HG02798 (cell line): ENCODE measurements at regions not wholly inside any gene's neighbourhood (a gene's known extent, or its start where the extent isn't known, plus 50 kb on each side); places are given as distances from the start of the nearest gene placed in this dataset.
A peak's percentile ranks its signal among the peaks of the same experiment; 100 is the strongest.
"Not testable (repeated sequence)": the region's sequence is repeated elsewhere in the genome, so short reads cannot be mapped to it uniquely, and the experiment has no call there.

ENCODE experiments used
- ATAC-seq: cut with Tn5 transposase; IDR thresholded peaks from one replicate; pipeline ENCODE4 v1.9.1; 2021; ENCODE audit warnings: mild to moderate bottlenecking; ENCODE audit not compliant: unreplicated experiment, poor library complexity

DNA sequence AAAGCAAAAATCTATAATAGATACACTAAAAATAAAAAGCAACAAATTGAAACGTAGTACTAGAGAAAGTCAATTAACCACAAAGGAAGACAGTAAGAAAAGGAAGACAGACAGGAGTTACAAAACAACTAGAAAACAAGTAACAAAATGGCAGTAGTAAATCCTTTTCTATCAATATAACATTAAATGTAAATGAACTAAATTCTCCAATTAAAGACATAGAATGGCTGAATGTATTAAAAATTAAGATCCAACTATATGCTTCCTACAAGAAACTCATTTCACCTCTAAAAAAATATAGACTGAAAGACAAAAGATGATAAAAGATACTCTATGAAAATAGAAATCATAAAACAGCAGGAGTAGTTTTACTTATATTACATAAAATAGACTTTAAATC, 79.1 kb downstream of the CTH start:
- no peak for ATAC-seq

DNA sequence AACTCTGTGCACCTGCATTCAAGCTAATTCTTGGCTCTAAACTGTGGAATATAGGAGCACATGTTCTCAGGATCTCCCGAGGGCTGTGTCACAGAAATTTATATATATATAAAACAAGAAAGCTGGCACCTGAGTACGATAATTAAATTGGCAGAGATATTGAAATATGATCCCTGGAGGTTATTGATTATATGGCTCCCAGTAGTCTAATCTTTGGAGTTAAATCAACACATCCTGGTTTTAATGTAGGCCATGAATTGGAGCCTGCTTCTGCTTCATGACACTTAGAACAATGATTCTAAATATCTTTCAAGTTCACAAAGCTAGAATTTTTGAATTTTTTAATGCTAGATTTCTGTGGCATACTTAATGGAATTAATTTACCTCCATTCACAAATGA, 84.3 kb downstream of the CTH start:
- no peak for ATAC-seq

DNA sequence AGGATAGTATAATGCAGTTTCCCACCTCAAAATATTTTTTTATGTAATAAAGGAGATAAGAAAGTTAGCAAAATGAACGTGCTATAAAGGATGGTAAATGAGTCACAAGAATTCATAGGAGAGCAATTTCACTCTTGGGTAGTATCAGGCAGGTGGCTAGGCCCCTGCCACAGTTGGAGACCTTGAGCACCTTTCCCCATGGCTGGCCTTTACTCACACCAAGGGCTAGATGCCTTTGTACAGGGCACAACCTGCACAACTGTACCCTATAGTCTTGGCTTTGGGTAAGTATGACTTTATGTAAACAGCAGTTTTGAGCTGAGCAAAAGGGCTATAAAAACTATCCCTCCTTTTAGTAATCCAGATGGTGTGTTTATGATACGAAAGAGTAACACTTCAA, 85.1 kb downstream of the CTH start:
- ATAC-seq, result no peak

DNA sequence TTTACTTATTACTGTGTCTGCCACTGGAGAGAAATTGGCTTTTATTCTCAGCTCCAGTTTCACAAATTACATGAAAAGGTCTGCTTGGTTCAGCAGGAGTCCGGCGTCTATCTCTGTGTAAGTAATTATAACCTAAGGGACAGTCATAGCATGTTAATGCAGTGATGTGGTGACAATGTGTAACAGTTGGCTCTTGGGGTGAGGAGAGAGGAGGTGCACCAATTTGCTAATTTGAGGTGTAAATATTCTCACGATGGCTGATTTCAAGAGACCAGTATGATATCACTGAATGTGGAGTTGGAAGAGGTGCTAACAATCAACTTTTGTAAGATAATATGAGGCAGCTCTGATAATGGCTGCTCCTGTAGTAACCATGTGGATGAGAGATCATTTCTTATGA, 86.1 kb downstream of the CTH start:
- no peak for ATAC-seq

DNA sequence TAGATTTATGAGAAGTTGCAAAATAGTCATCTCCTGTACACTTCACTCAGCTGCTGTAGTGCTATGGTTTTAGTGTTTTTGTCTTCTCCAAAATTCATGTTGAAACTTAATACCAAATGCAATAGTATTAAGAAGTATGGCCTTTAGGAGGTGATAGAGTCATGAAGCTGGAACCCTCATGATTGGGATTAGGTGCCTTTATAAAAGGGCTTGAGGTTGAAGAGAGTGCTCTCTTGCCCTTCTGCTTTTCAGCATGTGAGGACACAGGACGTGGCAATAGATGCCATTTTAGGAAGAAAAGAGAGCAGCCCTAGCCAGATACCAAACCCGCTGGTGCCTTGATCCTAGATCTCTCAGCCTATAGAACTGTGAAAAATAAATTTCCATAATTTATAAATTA, 87.6 kb downstream of the CTH start:
- no peak for ATAC-seq

DNA sequence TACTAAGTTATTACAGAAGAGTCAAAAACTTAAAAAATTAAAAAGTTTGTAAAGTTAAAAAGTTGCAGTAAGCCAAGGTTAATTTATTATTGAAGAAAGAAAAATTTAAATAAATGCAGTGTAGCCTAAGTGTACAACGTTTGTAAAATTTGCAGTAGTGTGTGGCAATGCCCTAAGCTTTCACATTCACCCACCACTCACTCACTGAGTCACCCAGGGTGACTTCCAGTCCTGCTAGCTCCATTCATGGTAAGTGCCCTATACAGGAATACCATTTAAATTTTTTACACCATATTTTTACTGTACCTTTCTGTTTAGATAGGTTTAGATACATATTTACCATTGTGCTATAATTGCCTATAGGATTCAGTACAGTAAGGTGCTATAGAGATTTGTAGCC, 88.6 kb downstream of the CTH start:
- ATAC-seq, result no peak

DNA sequence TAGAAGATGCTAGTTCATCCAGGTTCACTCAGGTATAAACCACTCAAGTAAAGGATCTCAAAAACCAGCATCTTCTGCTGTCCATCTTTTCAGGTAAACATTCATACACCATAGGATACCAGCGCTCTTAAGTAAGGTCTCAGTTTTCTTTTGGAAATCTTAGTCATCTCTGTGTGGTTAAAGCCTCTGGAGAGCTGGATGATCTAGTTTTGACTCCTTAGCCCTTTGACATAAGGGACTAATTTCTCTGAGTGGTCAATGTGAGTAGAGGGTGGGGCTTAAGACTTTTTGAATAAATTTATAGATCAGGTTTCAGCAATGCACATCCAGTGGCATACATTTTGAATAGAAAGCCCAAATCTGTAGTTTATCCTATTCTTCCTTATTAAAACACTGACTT, 92.3 kb downstream of the CTH start:
- ATAC-seq, result no peak

DNA sequence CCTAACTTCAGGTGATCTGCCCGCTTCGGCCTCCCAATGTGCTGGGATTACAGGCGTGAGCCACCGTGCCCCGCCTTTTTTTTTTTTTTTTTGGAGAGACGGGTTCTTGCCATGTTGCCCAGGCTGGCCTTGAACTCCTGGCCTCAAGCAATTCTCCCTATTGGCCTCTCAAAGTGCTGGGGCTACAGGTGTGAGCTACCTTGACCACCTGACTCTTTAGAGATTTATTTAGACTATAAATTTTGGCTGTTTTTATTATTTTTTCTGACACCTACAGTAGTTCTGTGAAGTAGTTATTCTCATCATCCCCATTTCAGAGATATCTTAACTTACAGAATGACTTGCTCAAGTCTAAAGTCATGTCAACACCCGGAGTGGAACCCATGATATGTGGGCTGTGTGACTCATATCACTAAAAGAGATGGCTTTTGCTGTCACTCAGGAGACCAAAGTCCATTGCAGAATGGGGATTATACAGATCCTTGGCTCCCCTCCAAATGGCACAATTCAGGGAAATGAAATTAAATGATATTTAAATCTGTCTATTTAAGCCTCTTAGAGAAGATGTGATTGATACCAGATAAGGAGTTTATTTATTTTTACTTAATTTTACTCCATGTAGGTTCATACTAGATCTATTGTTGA, 93.2 kb downstream of the CTH start:
- ATAC-seq, result peak; percentile 96

DNA sequence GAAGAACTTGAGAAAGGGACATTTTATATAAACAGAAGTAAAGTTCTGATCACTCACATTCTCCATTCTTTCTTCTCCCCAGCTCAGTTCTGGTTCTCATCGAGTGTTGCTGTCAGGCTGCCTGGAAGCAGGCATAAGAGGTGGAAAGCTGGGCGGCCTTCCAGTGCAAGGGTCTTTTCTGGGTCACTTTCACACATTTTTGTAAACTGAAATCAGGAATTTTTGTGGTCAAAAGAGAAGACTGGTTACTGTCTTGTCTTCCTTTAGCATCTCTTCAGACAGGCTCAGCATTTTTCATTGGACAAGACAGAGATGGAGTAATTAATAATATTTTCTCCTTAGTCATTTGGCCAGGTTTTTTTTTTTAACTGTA, 93.7 kb downstream of the CTH start:
- peak; percentile 27 for ATAC-seq

DNA sequence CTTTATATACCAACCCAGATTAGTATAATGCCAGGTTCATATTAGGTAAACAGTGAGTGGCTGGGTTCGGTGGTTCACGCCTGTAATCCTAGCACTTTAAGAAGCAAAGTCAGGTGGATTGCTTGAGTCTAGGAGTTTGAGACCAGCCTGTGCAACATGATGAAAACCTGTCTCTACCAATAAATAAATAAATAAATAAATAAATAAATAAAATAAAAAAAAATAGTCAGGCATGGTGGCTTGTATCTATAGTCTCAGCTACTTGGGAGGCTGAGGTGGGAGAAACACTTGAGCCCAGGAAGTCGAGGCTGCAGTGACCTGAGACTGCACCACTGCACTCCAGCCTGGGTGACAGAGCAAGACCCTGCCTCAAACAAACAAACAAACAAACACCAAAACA, 96.9 kb downstream of the CTH start:
- ATAC-seq, result not testable (repeated sequence)

DNA sequence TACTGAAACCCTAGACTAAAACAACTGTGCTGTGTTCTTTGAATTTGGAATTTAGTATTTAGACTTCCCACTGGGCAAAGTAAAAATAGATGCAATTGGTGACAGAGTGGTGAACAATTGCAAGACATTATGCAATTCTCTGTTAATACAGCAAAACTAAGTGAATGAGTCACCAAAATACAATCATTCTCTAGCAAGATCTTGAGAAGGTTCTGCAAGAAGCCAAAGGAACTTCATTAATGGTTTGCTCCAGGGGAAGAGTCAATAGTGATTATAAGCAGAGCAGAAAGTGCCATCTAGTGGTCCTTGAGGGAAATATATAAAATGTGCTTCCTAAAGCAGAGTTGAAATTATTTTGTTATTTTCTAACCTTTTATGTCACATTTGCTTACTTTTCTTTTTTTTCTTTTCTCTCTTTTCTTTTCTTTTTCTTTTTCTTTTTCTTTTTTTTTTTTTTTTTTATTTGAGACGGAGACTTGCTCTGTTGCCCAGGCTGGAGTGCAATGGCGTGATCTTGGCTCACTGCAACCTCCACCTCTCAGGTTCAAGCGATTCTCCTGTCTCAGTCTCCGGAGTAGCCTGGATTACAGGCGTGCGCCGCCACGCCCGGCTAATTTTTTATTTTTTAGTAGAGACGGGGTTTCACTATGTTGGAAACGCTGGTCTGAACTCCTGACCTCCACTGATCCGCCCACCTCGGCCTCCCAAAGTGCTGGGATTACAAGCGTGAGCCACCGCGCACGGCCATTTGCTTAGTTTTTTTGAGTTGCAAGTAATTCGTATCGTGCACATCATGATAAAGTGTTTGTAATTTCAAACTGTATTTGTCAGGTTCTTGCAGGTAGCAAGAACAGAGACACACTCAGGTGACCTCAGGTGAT, 99.2 kb downstream of the CTH start:
- ATAC-seq, result peak; percentile 88

DNA sequence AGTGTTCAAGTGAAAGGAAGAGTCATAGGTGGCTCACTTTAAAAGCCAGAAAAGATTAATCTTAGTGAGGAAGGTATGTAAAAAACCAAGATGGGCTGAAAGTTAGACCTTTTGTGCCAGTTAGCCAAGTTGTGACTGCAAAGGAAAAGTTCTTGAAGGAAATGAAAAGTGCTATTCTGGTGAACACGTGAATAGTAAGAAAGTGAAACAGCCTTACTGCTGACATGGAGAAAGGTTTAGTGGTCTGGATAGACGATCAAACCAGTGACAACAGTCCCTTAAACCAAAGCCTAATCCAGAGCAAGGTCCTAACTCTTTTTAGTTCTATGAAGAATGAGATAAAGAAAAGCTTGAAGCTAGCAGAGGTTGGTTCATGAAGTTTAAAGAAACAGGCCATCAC, 106.4 kb downstream of the CTH start:
- ATAC-seq, result peak; percentile 76

DNA sequence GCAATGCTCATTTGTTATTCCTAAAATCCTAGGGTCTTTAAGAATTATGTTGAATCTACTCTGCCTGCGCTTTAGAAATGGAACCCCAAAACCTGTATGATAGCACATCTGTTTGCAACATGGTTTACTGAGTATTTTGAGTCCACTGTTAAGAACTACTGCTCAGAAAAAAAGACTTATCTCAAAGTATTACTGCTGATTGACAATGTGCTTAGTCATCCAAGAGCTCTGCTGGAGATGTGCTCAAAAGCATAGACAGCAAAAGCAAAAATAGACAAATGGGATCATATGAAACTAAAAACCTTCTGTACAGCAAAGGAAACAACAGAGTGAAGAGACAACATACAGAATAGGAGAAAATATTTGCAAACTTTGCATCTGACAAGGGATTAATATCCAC, 107.0 kb downstream of the CTH start:
- ATAC-seq, result peak; percentile 12

DNA sequence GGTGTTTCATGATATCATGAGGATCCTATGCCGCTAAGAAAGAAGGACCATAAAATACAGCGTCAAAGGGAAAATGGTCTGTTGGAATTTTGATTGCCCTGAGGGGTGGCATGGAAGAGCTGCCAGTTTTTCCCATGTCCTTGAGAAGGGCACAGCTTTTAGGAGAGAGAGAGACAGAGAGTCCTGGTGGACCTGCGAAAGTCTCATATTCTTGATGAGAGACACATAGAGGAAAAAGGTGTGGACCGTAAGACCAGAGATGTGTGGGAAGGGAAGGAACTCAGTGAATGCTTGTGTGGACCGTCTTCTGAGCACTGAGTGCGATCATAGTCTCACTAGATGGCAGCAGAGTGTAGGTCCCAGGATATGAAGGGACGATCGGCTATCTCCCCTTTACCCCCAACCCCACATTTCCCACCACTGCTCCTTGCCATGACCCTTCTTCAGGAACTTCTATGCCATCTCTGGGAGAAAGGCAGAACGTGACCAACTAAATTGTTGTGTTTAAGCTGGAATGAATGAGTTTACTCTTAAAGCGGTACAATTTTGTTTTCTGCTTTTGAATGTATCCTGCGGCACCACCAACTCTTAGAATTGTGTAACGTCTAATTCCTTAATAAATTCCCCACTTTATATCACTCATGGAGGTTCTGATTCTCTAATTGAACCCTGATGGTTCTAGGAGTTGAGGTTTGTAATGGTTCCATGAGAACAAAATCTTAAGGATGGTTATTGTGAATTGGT, 117.7 kb downstream of the CTH start:
- ATAC-seq, result peak; percentile 61

DNA sequence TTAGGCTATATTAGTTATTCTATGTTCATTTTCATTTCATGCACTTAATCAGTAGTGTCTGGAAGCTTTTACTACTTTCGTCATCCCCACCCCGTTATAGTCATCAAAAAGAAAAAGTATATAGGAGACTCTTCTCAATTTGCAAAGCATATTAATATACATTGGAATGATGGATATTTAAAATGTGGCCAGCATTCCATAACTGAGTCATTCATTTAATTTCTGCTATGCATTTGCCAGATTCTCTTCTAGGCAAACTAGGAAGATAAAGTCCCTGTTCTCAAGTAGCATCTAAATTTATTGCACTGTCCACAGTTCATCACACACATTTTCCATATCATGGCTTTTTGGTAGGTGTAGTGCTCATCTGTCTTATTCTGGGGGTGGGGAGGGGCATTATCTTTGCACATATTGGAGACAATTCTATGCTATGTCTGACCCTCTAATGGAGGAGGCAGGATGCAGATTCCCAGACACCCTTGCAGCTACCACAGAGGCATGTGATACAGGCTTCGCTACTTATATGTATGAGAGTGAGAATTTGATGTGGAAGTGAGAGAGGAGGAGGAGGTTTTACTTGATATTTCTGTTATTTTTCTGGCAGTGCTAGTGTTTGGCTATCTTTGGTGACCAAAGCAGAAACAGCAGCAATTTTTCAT, 125.8 kb downstream of the CTH start:
- ATAC-seq, result no peak

DNA sequence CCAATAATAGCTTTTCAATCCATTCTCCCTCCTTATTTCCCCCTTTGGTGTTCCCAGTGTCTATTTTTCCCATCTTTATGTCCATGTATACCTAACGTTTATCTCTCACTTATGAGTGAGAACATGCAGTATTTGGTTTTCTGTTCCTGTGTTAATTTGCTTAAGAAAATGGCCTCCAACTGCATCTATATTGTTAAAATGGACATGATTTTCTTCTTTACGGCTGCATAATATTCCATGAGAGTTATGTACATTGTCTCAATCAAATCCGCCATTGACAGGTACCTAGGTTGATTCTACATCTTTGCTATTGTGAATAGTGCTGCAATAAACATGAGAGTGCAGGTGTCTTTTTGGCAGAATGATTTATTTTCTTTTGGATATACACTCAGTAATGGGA, 126.7 kb downstream of the CTH start:
- no peak for ATAC-seq

DNA sequence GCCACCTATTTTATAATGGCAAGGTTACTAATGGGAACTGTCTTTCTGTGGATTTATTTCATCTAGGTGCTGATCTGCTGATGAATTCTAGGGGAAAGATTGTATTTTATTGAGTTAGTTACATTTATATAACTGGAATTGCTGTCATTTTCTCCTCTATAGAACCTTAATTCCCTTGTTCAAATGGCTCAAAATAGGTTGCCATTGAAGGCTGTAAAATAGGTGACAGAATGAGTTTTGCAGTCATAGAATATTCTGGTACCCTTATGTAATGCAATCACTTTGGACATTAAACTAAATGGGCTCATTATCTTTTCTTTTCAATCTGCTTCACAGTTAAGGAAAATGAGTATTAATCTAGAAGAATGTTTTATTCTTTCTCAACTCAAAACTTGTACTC, 131.0 kb downstream of the CTH start:
- no peak for ATAC-seq

DNA sequence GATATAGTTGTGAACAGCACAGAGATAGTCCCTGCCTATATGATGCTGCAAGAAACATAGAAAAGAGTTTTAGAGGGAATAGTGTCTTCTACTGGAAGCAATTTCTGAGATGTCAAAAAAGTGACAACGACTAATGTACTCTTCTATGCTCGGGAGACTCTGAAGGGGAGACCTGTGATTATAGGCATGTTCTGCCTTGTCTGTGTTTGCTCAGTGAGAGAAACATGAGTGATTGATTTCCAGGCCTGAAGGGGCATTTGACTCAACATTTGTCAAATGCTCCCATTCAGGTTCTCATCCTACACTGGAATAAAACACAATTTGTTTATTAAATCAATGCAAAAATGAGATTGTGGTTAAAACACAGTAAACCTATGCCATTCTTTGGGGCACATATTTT, 131.8 kb downstream of the CTH start:
- ATAC-seq, result no peak

DNA sequence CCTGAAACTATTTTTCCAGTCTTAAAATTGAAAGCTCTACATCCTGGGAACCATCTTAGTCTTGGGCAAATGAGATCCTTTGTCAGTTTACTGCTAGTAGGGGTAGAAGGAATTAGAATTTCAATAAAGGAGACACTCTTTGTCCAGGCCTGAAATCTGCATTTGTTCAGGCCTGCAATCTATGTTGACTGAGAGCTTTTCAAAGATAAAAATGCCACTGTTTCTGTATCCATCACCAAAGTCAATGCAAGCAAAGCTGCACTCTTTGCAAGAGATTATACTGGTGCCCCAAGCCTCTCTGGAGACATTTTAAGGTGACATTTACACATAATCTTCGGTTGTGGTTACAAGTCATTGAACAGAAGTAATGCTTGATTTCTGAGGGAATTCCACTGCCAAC, 135.7 kb downstream of the CTH start:
- ATAC-seq, result no peak

DNA sequence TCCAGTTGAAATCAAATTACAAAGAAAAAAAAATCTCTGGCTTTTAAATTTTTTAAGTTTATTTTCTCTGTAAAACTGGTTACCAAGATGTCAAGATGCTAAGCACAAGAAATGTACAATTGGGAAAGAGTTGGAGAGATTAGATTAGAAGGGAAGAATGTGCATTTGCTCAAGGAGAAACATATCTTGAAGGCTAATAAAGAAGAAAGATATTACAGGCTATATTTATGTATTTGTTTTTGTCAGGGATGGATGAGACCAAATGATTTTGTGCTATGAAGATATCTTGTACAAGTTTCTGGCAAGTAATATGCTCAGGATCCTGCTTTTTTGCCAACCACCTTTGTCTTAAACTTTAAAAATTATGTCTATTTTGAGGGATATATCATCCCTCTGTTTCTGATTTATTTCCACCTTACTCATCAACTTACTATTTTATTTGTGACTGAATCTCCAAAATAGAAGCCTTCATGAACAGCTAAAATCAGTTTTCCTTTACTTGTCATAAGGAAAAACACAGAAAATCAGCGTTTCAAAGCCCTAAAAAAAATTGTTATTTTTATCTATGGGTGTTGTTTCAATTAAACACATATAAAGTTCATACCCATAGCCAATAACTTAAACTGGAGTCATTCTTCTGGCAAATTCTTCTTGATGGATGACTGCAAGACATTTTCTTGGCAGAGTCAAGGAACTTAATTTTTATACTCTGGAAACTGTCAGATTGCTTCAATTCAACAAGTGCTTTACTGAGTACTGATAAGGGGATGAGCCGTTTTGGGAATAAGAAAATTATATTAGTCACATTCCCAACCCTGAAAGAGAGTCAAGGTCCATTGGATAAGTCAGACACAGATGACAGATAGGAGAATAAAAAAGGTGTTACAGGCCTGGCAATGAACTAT, 141.8 kb downstream of the CTH start:
- no peak for ATAC-seq
